Inferior parietal cortex (tissue), 1 donor: ENCODE measurements at regions not wholly inside any gene's neighbourhood (a gene's known extent, or its start where the extent isn't known, plus 50 kb on each side); places are given as distances from the start of the nearest gene placed in this dataset.
"Not testable (repeated sequence)": the region's sequence is repeated elsewhere in the genome, so short reads cannot be mapped to it uniquely, and the experiment has no call there.

Source experiments
- DNase-seq: peaks from one replicate; pipeline ENCODE4 v3.0.0-alpha.2; 2016; ENCODE audit errors: extremely low spot score

GRCh38 chr15:63434576-63435186 lies 53.0 kb upstream of the CA12 start:
- DNase-seq, result no peak

DNA sequence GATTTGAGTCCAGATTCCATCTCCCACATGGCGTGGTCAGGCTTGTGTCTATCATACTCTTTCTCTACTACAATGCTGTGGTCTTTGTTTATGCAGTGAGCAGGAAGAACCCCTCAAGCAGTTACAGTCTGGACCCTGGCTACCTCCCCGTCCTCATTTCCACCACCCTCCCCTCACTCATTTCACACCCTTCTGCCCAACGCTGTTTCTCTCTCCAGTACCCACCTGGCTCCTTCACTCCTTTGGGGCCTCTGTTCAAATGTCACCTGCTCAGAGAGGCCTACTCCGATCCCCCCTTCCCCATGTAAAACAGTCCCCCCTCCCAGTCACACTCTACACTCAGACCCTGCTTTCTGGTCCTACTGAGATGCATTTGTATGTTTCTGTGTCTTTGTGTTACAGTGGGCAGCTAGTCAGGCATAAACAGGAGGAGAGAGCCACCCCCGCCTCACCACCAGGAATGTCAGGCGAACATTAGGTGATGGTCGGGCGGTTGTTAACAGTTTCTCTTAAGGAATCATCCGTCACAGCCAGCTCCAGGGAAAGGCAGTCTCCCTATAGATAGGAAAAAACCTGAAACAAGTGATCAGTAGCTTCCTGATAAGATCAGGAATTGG lies 53.7 kb upstream of the CA12 start:
- no peak for DNase-seq

DNA sequence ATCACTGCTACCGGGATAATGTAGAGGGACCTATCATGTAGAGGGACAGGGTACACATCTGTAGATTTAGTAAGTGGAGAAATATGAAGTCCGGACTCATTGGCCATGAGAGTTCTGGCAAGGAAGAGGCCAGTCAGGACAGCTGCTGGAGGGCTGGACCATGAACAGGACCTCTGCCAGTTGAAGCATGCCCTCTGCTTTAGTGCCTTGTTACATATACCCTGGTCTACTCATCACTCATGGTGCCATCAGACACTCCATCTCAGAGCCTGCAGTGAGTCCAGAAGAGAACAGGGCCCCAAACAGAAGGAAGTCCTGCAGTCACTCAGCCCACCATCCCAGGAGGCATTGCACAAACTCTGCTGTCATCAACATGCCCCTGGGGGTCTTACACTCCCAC lies 54.7 kb upstream of the CA12 start:
- no peak for DNase-seq

DNA sequence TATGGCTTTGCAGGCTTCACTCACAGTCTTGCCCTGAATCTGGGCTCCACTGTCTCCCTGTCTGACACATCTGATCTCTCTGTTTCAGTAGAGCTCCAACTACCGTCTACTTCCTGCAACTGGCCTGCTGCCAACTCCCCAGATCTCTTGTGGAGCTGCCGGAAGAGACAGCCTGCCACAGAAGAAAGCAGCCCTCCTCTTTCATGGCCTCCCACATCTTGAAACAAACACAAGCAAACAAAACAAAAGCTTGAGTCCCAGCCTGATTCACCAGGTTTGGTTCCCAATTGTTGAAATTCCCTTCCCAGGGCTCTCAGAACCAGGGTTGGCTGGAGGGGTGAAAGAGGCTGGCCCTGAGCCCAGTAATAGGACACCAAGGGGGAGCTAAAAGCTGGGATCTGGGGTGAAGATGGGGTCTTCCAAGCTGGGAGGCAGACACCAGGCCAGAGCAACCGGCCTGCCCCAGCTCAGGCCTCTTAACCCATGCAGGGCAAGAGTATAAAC lies 55.3 kb upstream of the CA12 start:
- DNase-seq, result peak; percentile 66

- no peak for DNase-seq
Measured at GRCh38 chr15:63439536-63440264, 58.1 kb upstream of the CA12 start.

- no peak for DNase-seq
Measured at GRCh38 chr15:63440265-63440648, 58.6 kb upstream of the CA12 start.

GRCh38 chr15:63440756-63441155 lies 59.1 kb upstream of the CA12 start:
- no peak for DNase-seq

- no peak for DNase-seq
Measured at GRCh38 chr15:63441266-63441665, 59.6 kb upstream of the CA12 start.

DNA sequence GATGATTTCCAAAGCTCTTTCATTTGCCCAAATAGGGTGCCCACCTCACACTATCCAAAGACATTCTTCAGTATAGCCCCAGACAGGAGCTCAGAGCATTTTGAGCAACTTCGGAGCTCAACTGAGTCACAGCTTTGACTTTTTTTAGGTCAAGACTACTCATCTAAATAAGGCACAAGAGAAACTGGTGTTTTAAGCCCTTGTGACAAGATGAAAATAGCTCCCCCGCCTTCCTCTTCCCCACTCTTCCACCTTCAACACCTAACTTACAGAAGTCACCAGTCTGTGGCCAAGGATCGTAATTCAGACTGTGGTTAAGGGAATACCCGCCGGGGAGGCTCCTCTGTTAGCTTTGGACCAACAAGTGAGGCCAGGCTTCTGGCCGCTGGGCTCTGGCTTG lies 60.4 kb upstream of the CA12 start:
- DNase-seq, result no peak

GRCh38 chr15:63444611-63445010 lies 59.8 kb upstream of the USP3 start:
- no peak for DNase-seq

DNA sequence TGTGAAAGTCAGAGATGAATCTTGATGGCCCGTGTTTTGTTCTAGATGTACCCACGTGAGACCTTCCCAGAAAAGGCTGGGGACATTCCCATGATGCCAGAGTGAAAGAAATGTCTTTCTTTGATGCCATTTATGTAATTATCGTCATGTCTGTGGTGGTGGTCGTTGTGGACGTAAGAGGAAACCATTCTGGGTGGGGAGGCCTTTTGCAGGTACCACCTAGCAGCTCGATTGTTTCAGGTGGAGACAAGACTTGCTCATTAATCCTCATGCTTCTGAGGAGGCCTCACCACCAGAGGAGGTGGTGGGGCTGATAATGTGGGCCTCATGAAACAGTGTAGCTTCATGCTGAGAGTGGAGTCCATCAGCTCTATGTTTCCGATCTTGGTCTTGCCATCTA lies 58.1 kb upstream of the USP3 start:
- DNase-seq, result no peak

GRCh38 chr15:63447017-63447676 lies 57.2 kb upstream of the USP3 start:
- no peak for DNase-seq

- no peak for DNase-seq
Measured at GRCh38 chr15:63448266-63448665, 56.1 kb upstream of the USP3 start.

GRCh38 chr15:63448872-63449555 lies 55.4 kb upstream of the USP3 start:
- not testable (repeated sequence) for DNase-seq

DNA sequence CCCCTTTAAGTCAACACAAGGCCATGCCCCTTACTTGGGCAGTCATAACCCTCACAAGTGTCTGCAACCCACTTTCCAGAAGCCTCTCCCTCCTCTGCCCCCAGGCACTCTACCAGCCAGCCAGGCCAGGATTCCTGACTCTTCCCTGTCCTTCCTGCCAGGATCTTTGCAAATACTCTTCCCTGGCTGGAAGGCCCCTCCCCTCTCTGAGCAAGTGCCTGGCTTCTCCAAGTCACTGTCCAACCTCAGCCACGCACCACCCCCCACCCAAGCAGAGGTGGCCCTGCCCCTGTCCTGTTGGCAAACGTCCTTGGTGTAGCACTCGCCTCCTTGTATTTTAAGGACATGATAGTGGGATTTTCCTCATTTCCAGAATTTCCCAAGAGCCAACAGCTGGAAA lies 54.7 kb upstream of the USP3 start:
- no peak for DNase-seq

DNA sequence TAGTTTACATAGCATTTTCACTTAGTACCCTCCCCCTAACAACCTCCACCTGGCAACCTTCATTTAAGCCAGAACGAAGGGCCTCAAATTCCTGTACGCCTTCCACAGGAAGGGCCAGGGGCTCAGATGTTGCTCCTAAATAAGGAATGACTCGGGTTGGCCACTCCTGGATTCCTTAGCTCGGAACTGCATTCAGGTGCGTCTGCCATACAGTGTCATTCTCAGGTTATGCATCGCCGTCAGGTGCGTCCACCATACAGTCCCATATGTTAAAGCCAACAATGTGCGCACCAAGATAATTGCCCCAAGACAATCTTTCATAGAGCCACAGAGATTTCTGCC lies 53.5 kb upstream of the USP3 start:
- DNase-seq, result no peak

DNA sequence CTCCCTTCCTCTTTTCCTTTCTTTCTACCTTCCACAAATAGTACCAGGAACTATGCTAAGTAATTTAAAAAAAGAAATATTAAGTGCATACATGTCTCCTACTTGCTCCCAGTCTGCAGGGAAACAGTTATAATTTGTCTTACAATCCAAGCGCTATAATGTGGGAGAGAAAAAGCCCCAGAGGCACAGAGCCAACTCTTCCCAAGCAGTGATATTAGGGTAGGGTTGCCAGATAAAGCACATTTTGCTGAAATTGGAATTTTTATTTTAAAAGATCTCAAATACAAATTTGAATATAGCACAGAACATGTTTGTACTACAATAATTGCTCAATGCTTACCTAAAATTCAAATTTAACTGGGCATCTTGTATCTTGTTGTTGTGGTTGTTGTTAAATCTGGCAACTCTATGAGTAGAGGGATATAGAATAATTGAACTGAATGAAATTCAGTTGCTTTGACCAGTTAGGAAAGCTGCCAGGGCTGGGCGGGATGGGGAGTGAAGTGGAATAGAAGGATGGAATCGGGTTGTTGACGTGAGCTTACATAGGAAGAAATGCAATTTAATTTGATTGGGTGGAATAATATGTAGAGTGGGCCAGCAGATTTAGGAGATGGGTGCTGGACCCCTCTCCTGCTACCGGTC lies 52.6 kb upstream of the USP3 start:
- DNase-seq, result no peak

DNA sequence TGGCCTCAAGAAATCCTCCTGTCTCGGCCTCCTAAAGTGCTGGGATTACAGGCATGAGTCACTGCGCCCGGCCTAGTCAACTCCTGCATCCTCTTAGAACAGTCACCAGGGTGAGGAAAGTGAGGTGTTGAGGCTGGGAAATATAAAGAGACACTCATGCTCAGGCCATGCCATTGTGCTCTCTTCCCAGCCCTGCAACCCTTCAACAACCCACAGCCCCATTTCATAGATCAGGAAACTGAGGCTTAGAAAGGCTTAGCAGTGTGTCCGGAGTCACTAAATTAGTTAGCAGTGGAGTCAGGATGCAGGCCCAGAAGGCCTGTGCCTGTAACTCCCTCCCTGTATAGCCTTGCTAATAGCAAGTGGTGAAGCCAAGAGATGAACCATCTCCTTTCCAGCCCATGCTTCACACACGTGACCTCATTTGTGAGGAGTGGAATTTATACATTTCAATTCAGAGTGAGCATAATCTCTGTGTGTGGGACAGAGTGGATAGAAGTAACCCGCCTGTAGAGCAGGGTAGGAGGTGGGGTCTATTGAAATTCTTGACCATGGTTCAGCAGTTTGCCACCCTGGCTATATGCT lies 51.7 kb upstream of the USP3 start:
- no peak for DNase-seq

DNA sequence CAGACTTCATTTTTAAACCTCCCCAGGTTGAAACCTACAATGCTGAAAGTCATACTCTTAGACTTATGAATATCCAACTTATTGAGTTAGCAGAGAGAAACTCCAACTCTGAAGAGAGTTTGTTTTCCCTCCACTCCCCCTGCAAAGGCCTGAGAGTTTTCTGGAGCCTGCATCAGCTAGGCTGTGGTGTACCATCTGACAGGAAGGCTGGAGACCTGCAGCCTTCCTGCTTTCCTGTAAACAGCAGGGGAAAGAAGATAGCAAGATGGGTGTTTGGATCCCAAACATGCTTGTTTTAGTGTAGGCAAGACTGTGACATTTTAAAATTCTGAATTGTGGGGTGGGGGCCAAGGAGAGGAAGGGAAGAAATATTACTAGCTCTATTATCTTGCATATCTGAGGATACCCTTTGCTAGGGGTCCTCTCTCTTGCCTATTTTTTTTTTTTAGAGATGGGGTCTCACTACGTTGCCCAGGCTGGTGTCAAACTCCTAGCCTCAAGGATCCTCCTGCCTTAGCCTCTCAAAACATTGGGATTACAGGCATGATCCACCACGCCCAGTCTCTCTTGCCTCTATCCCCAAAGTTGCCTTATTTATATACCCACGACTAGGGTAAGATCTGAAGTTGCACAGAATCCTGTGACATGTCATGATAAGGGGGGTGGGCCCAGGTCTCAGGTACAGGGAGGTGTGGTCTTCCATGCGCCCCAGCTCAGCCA lies 51.0 kb upstream of the USP3 start:
- no peak for DNase-seq

DNA sequence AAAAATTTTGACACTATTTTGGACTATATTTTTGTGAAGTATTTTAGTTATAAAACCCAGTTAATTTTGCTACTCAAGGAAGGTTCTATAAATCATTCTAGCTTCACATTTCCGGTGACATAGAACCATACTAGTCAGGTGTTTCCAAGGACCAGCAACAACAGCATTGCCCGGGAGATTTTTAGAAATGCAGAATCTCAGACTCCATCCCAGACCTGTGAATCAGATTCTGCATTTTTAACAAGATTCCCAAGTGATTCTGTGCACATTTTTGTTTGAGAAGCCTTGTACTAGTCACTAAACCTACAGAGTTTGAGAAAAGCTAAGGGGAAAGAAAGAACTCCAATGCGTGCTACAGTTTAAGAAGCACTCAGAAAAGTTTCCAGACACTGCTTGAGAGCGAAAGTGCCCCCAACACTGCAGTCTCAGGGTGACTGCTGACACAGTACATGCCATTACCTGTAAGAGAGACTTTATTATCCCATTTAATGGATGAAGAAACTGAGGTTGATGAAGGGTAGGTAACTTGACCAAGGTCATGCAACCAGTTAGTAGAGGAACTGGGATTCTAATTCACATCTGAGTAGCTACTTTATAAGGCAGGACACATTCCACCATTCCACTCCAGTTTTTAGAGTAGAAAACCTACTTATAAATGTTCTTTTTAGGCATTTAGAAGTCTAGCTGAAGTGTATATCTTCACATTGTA lies 49.7 kb upstream of the USP3 start:
- DNase-seq, result no peak
